ENCODE measurements at regions not wholly inside any gene's neighbourhood (a gene's known extent, or its start where the extent isn't known, plus 50 kb on each side); places are given as distances from the start of the nearest gene placed in this dataset.

DNA sequence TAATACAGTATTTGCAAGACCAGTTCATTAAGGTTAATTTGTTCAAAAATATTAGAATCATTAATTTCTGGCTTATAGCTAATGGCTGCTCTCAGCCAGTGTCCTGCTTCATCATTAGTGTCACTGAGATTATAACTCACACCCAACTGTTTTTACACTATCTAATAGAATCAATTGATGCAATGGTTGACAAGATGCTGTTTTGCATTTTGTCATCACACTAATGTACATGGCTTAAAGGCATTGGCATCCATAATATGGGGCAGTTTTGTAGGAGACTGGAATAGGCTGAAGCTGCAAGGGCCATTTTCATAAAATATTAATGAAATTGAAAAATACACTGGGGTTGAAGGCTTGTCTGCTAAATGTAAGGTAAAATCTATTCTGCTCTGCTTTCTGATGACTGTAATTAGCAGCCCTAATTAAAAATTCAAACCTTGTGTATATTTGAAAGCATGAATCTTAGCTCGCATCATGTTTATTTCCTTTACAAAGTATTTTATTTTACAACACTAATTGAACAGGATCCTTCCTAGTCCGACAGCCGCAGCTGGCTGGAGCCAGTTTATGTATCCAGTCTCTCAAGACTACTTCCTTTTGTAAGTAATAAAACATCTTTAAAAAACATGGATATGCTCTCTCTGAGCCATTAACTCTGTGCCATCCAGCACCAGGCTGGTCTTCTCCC lies 296.7 kb downstream of the POU4F1 start:
- Histone ChIP-seq H3K4me3 (replicated peaks; ENCODE audit: low read depth, low read length) (no peak overlapping the region), H3K36me3 (ENCODE audit: control insufficient read depth, insufficient read depth, low read length) (no peaks in the 10 kb centered on the region), H3K27me3 (replicated peaks; ENCODE audit: control insufficient read depth, insufficient read depth, low read length) (no peaks in the 10 kb centered on the region)
- DNase-seq (ENCODE audit: extremely low read depth, insufficient read length), result no peak
- TF ChIP-seq, protein P1, sequence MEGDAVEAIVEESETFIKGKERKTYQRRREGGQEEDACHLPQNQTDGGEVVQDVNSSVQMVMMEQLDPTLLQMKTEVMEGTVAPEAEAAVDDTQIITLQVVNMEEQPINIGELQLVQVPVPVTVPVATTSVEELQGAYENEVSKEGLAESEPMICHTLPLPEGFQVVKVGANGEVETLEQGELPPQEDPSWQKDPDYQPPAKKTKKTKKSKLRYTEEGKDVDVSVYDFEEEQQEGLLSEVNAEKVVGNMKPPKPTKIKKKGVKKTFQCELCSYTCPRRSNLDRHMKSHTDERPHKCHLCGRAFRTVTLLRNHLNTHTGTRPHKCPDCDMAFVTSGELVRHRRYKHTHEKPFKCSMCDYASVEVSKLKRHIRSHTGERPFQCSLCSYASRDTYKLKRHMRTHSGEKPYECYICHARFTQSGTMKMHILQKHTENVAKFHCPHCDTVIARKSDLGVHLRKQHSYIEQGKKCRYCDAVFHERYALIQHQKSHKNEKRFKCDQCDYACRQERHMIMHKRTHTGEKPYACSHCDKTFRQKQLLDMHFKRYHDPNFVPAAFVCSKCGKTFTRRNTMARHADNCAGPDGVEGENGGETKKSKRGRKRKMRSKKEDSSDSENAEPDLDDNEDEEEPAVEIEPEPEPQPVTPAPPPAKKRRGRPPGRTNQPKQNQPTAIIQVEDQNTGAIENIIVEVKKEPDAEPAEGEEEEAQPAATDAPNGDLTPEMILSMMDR (IDR thresholded peaks at IDR 0.05; ENCODE audit: insufficient read depth, low read length, poor library complexity, severe bottlenecking), result no peak

DNA sequence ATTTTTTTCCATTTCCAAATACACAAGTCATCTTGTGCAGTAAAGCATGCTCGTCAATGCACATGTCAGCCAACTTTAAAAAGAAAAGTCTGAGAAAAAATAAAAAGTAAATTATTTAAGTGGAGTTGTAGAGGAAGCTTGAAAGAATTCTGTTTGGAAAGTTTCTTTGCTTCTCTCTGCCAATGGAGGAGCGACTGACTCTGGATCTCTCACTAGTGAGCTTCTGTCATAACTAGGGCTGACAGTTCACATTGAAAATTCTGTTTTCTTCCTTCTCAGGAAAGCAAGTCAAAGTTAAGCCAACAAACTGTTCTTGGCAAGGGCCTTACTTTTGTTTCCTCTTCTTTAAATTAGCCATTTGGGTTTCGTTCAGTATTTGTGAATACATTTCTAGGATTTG lies 298.2 kb downstream of the POU4F1 start:
- no peak for DNase-seq (ENCODE audit: extremely low read depth, insufficient read length)
- TF ChIP-seq, protein P1 (IDR thresholded peaks at IDR 0.05; ENCODE audit: insufficient read depth, low read length, poor library complexity, severe bottlenecking), result no peak
- no peaks in the 10 kb centered on the region for H3K36me3 ChIP-seq (ENCODE audit: control insufficient read depth, insufficient read depth, low read length)
- H3K27me3 ChIP-seq (replicated peaks; ENCODE audit: control insufficient read depth, insufficient read depth, low read length), result no peaks in the 10 kb centered on the region
- no peak overlapping the region for H3K4me3 ChIP-seq (replicated peaks; ENCODE audit: low read depth, low read length)

DNA sequence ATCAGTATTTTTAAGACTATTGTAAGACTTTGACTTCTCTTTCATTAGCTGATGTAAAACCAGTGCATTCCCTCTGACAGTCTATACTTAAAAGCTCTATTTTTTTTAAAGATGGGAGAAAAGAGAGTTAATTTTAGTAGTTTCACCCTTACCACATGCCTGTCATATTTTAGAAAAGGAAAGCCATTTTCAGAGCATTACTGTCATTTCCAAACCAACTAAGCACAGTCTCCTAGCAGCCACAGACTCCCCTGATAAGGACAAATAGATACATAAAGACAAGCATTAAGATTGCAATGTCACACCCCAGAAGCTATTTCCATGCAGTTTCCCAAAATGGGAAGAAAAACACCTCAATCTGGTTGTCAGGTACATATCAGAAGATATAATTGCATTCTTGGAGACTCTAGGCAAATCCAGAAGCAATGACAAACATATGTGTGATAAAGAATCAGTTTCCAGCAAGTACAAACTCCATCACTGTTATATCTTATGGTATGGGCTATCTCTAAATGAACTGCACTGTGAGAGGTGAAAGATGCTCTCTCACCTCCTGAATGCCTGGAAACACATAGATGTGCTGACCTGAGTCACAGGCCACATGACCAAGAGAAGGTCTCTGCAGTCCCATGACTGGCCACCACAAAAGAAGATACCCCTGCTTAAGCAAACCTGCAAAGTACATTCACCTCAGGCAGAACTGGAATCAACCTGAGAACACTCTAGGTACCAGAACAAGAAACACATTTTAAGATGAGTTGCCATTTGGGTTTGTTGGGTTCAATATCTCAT lies 303.3 kb downstream of the POU4F1 start:
- peak; percentile 10 for DNase-seq (ENCODE audit: extremely low read depth, insufficient read length)
- Histone ChIP-seq H3K4me3 (replicated peaks; ENCODE audit: low read depth, low read length) (no peak overlapping the region), H3K27me3 (replicated peaks; ENCODE audit: control insufficient read depth, insufficient read depth, low read length) (no peaks in the 10 kb centered on the region; the same call in 1 of the 2 replicates), H3K36me3 (ENCODE audit: control insufficient read depth, insufficient read depth, low read length) (no peaks in the 10 kb centered on the region)
- TF ChIP-seq, protein P1 (IDR thresholded peaks at IDR 0.05; ENCODE audit: insufficient read depth, low read length, poor library complexity, severe bottlenecking), result no peak

DNA sequence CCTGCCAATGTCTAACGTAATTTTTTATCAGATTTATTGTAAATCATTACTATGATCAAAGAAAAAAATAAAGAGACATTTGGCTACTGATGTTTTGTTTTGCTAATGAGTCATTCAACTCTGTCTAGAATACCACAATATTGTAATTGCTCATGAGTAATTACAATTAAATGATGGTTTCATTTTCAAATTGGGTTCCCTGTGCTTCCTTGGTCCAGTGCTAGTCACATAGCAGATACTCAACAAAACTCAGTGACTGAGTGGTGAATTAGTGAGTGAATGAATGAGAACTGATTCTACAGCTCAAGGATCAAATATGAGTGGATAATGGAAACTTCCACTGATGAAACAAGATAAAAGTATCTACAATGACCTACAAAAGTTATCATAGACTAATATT lies 304.7 kb downstream of the POU4F1 start:
- Histone ChIP-seq H3K4me3 (replicated peaks; ENCODE audit: low read depth, low read length) (no peak overlapping the region), H3K36me3 (ENCODE audit: control insufficient read depth, insufficient read depth, low read length) (no peaks in the 10 kb centered on the region), H3K27me3 (replicated peaks; ENCODE audit: control insufficient read depth, insufficient read depth, low read length) (no peaks in the 10 kb centered on the region; the same call in 1 of the 2 replicates)
- no peak for DNase-seq (ENCODE audit: extremely low read depth, insufficient read length)
- TF ChIP-seq, protein P1 (IDR thresholded peaks at IDR 0.05; ENCODE audit: insufficient read depth, low read length, poor library complexity, severe bottlenecking), result no peak

DNA sequence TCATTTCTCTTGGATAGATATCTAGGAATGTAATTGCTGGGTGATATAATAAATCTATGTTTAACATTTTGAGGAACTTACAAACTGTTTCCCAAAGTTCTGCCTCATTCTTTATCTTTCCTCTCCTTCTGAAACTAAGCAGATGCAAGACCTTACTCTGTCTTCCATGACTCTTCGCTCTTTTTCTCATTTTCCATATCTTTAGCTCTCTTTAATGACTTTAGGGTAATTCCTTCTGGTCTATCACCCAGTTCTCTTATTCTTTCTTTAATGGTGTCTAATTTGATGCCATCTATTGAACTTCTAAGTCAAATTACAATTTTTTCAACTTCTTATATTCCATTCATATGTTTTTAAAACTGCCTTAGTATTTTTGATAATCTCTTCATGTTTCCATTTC lies 316.6 kb downstream of the POU4F1 start:
- Histone ChIP-seq H3K27me3 (replicated peaks; ENCODE audit: control insufficient read depth, insufficient read depth, low read length) (no peaks in the 10 kb centered on the region), H3K4me3 (replicated peaks; ENCODE audit: low read depth, low read length) (no peak overlapping the region), H3K36me3 (ENCODE audit: control insufficient read depth, insufficient read depth, low read length) (no peaks in the 10 kb centered on the region)
- TF ChIP-seq, protein P1 (IDR thresholded peaks at IDR 0.05; ENCODE audit: insufficient read depth, low read length, poor library complexity, severe bottlenecking), result no peak
- DNase-seq (ENCODE audit: extremely low read depth, insufficient read length), result no peak
